GM18517 (cell line): ENCODE measurements at regions not wholly inside any gene's neighbourhood (a gene's known extent, or its start where the extent isn't known, plus 50 kb on each side); places are given as distances from the start of the nearest gene placed in this dataset.

Source experiments
- ATAC-seq: cut with Tn5 transposase; IDR thresholded peaks from one replicate; pipeline ENCODE4 v1.9.1; 2021; ENCODE audit warnings: mild to moderate bottlenecking, moderate library complexity; ENCODE audit not compliant: unreplicated experiment

- ATAC-seq: no peak
These were observed 612.8 kb downstream of the ZPLD1 start for GRCh38 chr3:103047640-103048039.

GRCh38 chr3:103048068-103048722 lies 613.4 kb downstream of the ZPLD1 start:
- ATAC-seq: no peak

- no peak for ATAC-seq
These were observed 617.5 kb downstream of the ZPLD1 start for GRCh38 chr3:103052236-103052830.

- no peak for ATAC-seq
These were observed 620.3 kb downstream of the ZPLD1 start for GRCh38 chr3:103055021-103055520.

- no peak for ATAC-seq
These were observed 621.7 kb downstream of the ZPLD1 start for GRCh38 chr3:103056542-103056941.

GRCh38 chr3:103057003-103057402 lies 622.2 kb downstream of the ZPLD1 start:
- no peak for ATAC-seq

- ATAC-seq: no peak
These were observed 622.7 kb downstream of the ZPLD1 start for GRCh38 chr3:103057487-103057886.

- ATAC-seq: no peak
These were observed 624.6 kb downstream of the ZPLD1 start for GRCh38 chr3:103059432-103059831.

- no peak for ATAC-seq
These were observed 625.4 kb downstream of the ZPLD1 start for GRCh38 chr3:103060242-103060641.

- ATAC-seq: no peak
These were observed 633.1 kb downstream of the ZPLD1 start for GRCh38 chr3:103067963-103068362.

GRCh38 chr3:103075282-103075681 lies 640.5 kb downstream of the ZPLD1 start:
- ATAC-seq: no peak

- no peak for ATAC-seq
These were observed 643.1 kb downstream of the ZPLD1 start for GRCh38 chr3:103077910-103078309.

- no peak for ATAC-seq
These were observed 647.7 kb downstream of the ZPLD1 start for GRCh38 chr3:103082501-103082900.

- ATAC-seq: no peak
These were observed 649.2 kb downstream of the ZPLD1 start for GRCh38 chr3:103083848-103084631.

GRCh38 chr3:103085465-103085864 lies 650.6 kb downstream of the ZPLD1 start:
- ATAC-seq: peak; percentile 78

GRCh38 chr3:103089758-103090157 lies 654.9 kb downstream of the ZPLD1 start:
- ATAC-seq: no peak

GRCh38 chr3:103105206-103105605 lies 670.4 kb downstream of the ZPLD1 start:
- no peak for ATAC-seq

- ATAC-seq: no peak
These were observed 677.5 kb downstream of the ZPLD1 start for GRCh38 chr3:103112273-103112672.

GRCh38 chr3:103126115-103126514 lies 691.3 kb downstream of the ZPLD1 start:
- ATAC-seq: no peak

GRCh38 chr3:103127098-103127630 lies 692.3 kb downstream of the ZPLD1 start:
- peak; percentile 36 for ATAC-seq

GRCh38 chr3:103127737-103128136 lies 692.9 kb downstream of the ZPLD1 start:
- peak; percentile 91 for ATAC-seq
